Spleen (tissue), 7 donors: ENCODE measurements at regions not wholly inside any gene's neighbourhood (a gene's known extent, or its start where the extent isn't known, plus 50 kb on each side); places are given as distances from the start of the nearest gene placed in this dataset.

Source experiments
- CTCF ChIP-seq, 11 experiments: fragments of 200-600 bp in 7 of 11; fragments of 450-650 bp in 4 of 11; sonication (generic) in 4 of 11; IDR thresholded peaks in 8 of 11; conservative IDR thresholded peaks in 3 of 11; 1 replicate in 7 of 11; 2 replicates in 4 of 11; pipeline versions ENCODE4 v1.4.0 to v1.8.0; 2016 to 2021; ENCODE audit warnings: antibody characterized with exemption in 11 of 11, inconsistent platforms in 4 of 11, mild to moderate bottlenecking in 1 of 11
- POLR2A ChIP-seq, 3 donors: fragments of 450-650 bp; IDR thresholded peaks; one replicate each; pipeline ENCODE4 v1.5.1; 2017; ENCODE audit warnings: antibody characterized with exemption in 3 of 3, mild to moderate bottlenecking in 1 of 3
- POLR2AphosphoS5 ChIP-seq, 3 donors: sonication (generic); formaldehyde crosslinking; IDR thresholded peaks; one replicate each; pipeline ENCODE4 v1.5.1; 2017; ENCODE audit warnings: antibody characterized with exemption in 3 of 3
- donor health status: DM: no; HTN: no; CAD: no; lungs with moderate emphysema.
- donor health status: DM: no; HTN: no; CAD: no.
- donor health status: DM: no; HTN: no; CAD: no.

DNA sequence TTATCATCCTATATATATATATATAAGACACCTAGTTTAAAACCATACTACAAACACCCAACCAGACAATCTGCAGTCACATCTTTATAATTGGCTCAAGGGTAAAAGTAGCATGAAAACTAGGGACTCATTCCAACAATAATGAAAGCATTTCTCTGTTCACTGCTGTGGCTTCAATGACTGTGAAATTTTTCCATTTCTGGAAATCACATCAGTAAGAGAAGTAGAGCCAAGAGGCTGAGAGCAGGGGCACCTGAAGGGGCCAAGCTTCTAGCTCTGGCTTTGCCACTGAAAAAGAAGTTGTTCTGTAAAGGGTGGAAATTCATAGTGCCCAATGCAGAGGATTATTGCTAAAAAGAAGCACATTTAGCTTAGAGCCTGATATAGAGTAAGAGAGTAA lies 158.6 kb upstream of the GLI3 start:
- TF ChIP-seq CTCF (IDR thresholded peaks at IDR 0.05 in 8 of 11, conservative IDR thresholded peaks at IDR 0.05 in 3 of 11) = no peak
- TF ChIP-seq POLR2A (IDR thresholded peaks at IDR 0.05) = no peak
- TF ChIP-seq POLR2AphosphoS5 (IDR thresholded peaks at IDR 0.05) = no peak
